AG08396 (cell line): ENCODE measurements at regions not wholly inside any gene's neighbourhood (a gene's known extent, or its start where the extent isn't known, plus 50 kb on each side); places are given as distances from the start of the nearest gene placed in this dataset.

Experiments used
- DNase-seq: peaks from one replicate; pipeline ENCODE4 v3.0.0; 2012; ENCODE audit warnings: low spot score, mixed read lengths

- no peak for DNase-seq
These were observed 83.2 kb upstream of the DNAH14 start for GRCh38 chr1:224846119-224846907.

GRCh38 chr1:224850446-224850845 lies 79.0 kb upstream of the DNAH14 start:
- DNase-seq, result no peak

- DNase-seq, result peak; percentile 77
These were observed 78.1 kb upstream of the DNAH14 start for GRCh38 chr1:224851210-224851847.

GRCh38 chr1:224851848-224852261 lies 77.6 kb upstream of the DNAH14 start:
- no peak for DNase-seq

GRCh38 chr1:224852901-224853568 lies 76.4 kb upstream of the DNAH14 start:
- peak; percentile 53 for DNase-seq

GRCh38 chr1:224856973-224857372 lies 72.5 kb upstream of the DNAH14 start:
- no peak for DNase-seq

- DNase-seq, result no peak
These were observed 69.8 kb upstream of the DNAH14 start for GRCh38 chr1:224859651-224860050.

GRCh38 chr1:224860488-224861338 lies 68.8 kb upstream of the DNAH14 start:
- no peak for DNase-seq

- DNase-seq, result no peak
These were observed 68.1 kb upstream of the DNAH14 start for GRCh38 chr1:224861339-224861716.

GRCh38 chr1:224863486-224863885 lies 66.0 kb upstream of the DNAH14 start:
- DNase-seq, result no peak

GRCh38 chr1:224864006-224864405 lies 65.5 kb upstream of the DNAH14 start:
- no peak for DNase-seq

GRCh38 chr1:224865510-224865909 lies 64.0 kb upstream of the DNAH14 start:
- DNase-seq, result no peak

- DNase-seq, result no peak
These were observed 62.5 kb upstream of the DNAH14 start for GRCh38 chr1:224866940-224867339.

- DNase-seq, result no peak
These were observed 61.8 kb upstream of the DNAH14 start for GRCh38 chr1:224867715-224868114.

- DNase-seq, result no peak
These were observed 56.5 kb upstream of the DNAH14 start for GRCh38 chr1:224872832-224873433.

GRCh38 chr1:224873434-224874369 lies 55.8 kb upstream of the DNAH14 start:
- DNase-seq, result peak; percentile 34

- no peak for DNase-seq
These were observed 54.7 kb upstream of the DNAH14 start for GRCh38 chr1:224874775-224875174.

- DNase-seq, result peak; percentile 12
These were observed 50.2 kb upstream of the DNAH14 start for GRCh38 chr1:224879162-224879803.
